HG02870 (cell line): ENCODE measurements at regions not wholly inside any gene's neighbourhood (a gene's known extent, or its start where the extent isn't known, plus 50 kb on each side); places are given as distances from the start of the nearest gene placed in this dataset.
"Not testable (repeated sequence)": the region's sequence is repeated elsewhere in the genome, so short reads cannot be mapped to it uniquely, and the experiment has no call there.

Experiments
- ATAC-seq: cut with Tn5 transposase; IDR thresholded peaks from one replicate; pipeline ENCODE4 v1.9.1; 2021; ENCODE audit warnings: mild to moderate bottlenecking, moderate library complexity; ENCODE audit not compliant: unreplicated experiment

DNA sequence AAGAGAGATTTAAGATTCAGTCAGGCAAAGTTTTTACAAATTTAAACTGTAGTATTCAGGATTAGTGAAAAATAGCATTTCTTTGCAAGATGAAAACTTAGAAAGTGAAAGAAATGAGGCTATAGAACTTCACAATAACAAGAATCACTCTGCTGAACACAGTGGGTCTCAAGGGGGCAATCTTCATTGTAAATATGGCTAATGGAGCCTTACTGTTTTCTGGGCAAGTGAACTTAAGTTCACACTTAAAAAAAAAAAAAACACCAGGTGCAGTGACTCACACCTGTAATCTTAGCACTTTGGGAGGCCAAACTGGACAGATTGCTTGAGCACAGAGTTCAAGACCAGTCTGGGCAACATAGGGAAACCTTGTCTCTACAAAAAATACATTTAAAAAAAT, 175.9 kb upstream of the SNX2 start:
- no peak for ATAC-seq

DNA sequence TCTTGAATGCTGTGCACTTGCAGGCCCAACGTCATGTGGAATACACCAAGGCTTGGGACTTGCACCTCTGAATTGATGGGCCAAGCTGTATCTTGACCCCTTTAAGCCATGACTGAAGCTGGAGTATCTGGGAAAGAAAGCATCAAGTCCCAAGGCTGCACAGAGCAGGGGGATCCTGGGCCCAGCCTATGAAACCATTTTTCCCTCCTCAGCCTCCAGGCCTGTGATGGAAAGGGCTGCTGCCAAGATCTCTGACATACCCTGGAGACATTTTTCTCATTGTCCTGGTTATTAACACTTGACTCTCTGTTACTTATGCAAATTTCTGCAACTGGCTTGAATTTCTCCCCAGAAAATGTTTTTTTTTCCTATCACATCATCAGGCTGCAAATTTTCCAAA, 174.0 kb upstream of the SNX2 start:
- no peak for ATAC-seq

DNA sequence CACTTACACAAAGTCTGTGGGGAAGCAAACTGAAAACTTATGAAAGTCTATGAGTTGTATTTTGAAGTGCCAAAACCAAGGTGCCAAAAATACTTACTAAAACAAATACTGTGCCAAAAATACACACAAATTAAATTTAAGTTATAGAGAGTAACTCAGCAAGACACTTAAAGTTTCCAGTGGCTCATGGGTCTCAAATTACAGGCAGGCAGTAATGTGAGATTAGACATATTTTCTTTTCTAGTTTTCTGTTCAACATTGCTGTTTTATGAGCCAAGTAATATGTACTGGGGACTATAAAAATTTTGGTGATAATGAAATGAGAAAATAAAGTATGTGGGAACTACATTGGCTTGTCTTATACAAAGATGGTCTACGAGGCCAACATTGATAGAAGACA, 172.2 kb upstream of the SNX2 start:
- no peak for ATAC-seq

DNA sequence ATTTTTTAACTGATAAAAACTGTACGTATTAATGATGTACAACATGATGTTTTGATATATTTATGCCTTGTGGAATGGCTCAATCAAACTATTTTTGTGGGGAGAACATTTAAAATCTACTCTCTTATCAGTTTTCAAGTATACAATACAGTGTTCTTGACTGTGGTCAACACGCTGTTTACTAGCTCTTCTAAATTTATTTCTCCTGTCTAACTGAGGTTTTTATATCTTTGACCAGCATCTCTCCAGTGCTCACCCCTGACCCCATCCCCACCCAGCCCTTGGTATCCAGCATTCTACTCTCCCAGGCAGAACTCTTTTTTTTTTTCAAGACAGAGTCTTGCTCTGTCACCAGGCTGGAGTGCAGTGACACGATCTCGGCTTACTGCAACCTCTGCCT, 169.6 kb upstream of the SNX2 start:
- ATAC-seq: no peak

DNA sequence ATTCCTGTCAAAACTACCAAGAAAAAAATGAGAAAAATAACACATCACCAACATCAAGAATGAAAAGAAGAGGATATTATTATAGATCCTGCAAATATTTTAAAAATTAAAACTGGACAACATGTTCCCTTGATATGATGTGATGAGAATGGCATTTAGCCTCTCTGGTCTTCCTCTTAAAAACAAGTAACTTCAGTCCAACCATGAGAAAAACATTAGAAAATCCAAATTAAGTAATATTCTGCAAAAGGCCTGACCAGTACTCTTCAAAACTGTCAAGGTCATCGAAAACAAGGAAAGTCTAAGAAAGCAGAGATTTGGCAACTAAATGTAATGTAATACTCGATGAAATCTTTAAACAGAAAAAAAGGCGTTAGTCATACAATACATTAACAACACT, 167.1 kb upstream of the SNX2 start:
- ATAC-seq: no peak

DNA sequence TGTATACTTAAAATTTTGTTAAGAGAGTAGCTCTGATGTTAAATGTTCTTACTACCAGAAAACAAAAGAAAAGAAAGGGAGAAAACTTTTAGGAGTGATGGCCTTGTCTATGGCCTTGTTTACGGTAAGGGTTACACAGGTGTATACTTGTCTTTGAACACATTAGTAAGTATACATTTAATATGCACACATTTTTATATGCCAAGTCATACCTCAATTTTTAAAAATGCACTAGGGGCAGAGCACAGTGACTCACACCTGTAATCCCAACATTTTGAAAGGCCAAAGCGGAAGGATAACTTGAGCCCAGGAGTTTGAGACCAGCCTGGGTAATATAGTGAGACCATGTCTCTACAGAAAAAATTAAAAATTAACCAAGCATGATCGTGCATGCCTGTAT, 166.7 kb upstream of the SNX2 start:
- ATAC-seq: no peak

DNA sequence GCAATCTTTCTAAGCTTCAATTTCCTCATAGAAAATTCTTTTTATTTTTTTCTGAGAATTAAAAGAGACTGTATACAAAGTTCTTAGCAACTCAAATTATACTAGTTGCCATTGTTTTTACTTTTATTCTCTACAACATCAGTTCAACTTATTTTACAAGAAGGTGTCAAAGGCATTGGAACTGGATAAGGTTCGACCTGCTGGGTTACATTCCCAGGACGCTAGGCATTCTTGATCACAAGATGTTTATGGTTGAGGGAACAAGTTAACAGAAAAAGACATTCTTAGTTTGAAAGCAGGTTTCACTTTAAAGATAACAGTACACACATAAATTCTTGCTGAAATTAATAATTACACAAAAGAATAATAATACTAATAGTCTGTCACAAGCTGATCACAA, 163.5 kb upstream of the SNX2 start:
- ATAC-seq: no peak

DNA sequence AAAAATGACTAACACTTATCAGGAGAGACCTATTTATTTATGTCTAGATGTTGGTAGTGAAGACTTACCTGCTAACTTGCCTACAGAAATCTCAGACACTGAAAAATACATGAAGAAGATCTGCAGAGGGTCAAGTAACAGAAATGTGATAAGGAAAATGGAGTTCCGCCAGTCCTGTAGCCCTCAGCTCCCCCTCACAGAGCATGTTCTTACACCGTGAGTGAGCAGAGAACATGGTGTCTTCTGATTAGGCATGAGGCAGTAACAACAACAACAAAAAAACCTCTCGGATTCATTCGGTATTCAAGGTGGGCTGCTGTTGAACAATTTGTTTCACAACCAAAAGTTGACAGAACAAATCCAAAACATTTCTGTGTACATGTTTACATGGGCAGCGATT, 162.0 kb upstream of the SNX2 start:
- ATAC-seq: no peak

DNA sequence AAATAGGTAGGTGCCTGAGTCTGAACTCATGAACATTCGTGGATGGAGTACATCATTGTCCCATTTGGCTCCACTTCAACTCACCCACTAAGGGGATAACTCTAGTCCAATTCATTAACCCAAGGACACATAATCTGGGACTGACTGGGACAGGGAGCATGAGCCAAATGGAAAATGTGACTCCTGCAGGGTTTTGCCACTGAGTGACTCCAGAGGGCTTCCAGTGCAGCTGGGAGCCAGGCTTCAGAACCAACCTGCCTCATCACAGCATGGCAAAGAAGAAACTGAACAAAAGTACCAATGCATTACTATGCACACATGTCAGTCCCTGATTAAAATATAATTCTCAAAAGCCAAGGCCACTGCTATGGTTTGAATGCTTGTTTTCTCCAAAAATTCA, 159.7 kb upstream of the SNX2 start:
- ATAC-seq: no peak

DNA sequence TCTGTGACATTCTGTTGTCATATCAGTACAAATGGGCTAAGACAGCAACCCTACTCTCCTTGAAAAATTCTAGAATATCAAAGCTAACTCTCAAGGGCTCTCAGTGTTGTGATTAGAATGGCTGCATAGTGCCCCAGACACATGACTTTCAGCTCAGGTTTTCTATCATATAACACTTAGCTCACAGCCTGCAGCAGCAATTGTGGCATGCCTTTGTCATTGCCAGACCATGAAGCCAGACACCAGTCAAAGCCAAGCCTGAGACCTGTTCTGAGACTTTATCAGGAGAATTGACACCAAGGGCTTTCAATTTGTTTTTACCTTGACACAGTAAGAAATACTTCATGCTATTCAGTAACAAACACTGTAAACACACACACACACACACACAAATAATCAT, 159.0 kb upstream of the SNX2 start:
- no peak for ATAC-seq

DNA sequence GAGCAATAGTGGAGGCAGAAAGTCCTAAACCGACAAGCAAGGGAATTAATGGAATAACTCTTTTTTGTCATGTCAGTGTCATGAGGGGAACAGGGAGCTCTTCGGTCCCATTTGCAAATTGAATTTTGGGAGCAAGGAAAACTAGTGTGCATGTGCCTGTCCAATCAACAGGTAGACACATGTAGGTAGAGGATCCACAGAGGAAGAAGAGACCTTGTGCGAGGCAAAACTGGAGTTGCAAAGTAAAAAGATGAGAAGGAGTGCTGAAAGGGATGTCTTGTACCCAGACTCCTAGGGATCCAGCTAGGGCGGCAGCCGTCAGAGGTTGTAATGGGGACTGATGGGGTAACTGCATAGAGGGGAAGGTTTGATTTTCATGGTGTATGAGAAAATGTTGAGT, 156.8 kb upstream of the SNX2 start:
- not testable (repeated sequence) for ATAC-seq

DNA sequence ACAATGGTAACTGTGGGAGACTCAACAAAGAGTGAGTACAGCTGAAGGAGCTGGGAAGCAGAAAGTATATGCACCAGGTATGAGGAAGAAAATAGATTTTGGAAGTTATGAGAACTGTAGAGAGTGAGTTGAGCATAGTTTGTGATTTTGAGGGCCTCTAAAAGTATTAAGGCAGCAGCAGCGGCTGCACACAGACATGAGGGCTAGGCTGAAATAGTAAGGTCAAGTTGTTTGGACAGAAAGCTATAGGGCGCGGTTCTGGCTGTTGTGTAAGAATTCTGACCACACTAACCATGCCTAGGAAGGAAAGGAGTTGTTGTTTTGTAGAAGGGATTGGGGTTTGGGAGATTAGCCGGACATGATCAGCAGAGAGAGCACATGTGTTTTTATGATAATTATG, 154.1 kb upstream of the SNX2 start:
- not testable (repeated sequence) for ATAC-seq

DNA sequence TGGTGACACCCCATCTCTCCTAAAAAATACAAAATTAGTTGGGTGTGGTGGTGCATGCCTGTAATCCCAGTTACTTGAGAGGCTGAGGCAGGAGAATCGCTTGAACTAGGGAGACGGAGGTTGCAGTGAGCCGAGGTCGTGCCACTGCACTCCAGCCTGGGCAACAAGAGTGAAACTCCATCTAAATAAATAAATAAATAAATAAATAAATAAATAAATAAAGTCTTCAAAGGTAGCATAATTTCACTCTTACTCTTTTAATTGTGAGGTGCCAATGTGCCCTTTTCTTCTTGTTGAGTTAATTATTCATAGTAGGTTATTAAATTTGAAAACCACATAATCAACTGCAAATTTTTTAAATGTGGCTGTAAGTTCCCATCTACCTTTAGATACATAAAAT, 146.2 kb upstream of the SNX2 start:
- not testable (repeated sequence) for ATAC-seq

DNA sequence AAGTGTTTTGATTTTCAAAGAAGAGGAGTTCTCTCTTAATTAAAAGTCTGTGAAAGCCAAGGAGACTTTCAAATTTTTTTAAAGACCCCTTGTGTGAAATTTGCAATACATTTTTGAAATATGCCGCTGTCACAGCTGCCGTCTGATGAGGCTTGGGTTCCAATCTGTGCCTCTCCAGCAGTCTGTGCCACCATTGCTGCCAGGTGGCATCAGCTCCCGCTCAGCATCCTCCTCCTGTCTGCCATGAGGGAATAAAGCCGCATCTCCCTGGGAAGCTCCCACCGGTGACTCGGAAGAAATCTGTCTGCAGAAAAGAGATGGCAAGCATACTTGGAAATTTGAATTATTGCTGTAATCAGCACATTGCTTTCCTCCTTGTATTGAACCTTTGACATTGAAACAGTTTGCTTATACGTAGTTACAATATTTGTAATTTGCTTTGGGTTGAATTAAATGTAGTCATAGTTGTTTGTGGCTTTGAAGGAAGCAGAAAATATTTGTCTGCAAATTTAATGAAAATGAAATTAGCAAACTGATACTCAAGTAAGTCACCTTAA, 145.7 kb upstream of the SNX2 start:
- ATAC-seq: no peak

DNA sequence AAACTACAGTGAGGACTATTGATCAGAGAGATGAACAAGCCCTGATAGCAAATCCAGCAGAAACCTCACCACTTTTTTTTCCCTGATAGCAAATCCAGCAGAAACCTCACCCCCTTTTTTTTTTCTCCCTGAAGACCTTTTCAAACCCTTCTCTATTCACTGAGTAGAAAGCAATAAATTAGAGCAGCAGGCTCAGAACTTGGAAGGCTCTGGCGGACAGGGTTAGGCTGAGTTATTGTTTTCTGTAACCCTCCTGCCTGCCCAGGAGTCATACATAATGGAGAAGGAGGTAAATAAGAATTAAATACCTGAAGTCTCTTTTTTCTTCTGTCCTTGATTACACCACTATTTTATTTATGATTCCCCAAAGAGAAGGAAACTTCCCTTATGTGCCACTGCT, 136.3 kb upstream of the SNX2 start:
- no peak for ATAC-seq

DNA sequence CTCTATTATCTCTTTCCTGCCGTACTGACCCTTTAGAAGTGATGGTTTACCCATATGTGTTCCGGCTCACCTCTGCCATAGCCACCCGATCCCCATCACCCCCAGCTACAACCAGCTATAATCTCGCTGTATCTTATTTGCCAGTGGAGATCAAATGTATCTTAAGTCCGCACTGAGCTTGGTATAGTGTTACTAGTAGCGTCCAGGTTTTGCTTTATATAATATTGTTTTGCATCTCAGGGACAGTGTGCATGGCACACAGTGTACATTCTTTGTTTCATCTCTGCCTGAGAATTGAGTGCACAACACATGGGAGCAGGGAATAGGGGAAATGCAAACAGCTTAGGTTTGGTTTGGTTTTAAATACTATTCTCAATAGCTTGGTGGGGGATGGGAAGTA, 135.8 kb upstream of the SNX2 start:
- ATAC-seq: no peak

DNA sequence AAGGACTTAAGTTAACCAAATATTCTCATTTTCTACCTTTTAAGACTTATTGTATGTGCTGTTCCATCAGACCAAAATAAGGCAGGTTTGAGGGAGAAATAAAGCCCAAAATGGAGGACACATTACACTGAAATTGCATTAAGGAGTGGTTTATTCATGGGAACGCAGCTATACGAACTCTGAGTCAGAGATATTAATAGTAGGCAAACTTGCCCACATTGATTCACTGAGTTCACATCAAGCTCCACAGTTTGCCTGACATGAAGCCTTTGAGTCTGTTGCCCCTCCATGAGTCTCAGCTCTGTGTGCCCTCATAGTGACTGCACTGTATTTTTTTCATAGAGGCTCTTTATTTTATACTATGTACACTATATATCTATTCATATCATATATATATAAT, 135.0 kb upstream of the SNX2 start:
- no peak for ATAC-seq

DNA sequence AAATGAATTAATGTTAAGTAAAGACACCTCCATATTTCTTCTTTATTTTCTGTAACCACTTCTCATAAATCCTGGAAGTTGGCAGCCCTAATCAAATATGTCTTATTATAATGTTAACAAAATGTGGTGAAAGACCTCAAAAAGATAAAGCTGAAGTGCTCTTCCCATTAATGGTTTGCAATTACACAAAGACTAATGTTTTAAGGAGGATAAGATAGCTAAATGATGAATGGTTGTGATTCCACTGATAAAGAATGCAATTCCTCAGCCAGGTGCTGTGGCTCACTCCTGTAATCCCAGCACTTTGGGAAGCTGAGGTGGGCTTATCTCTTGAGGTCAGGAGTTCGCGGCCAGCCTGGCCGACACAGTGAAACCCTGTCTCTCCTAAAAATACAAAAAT, 125.8 kb upstream of the SNX2 start:
- no peak for ATAC-seq

DNA sequence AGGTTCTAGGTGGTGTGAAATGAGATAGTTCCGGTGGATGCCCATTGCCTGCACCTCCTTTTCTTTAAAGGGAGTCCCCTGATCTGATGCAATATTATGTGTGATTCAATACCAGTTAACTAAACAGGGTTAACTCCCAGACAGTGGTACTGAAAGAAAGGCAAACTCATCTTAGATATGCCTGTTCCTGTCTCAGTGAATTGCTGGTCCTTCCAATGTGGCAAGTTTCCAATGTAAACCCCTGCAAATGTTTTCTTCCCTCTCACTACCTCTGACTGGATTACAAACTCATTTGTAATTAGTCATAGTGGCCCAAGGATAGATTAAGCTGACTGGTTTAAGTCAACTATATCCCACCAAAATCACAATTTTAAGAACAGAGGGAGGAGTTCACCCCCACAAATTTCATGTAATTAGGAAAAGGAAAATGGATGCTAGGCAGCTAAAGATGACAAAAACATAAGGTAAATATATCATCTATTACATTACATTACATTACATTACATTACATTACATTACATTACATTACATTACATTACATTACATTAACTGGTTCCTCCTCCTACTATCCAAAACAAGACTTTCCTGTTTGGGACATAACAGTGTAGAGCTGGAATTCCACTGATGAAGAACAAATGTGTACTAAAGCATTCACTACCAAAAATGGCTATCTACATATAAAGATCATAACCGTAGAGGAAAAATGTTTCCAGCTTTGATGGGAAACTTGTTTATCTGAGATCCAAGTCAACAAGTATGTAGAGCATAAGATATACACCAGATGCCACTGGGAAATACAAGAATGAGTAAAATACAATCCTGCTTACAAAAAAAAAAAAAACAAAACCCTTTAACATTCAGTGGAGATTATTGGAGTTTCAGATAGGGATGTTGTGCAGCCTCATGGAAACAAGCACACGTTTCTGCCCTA, 121.5 kb upstream of the SNX2 start:
- ATAC-seq: no peak

DNA sequence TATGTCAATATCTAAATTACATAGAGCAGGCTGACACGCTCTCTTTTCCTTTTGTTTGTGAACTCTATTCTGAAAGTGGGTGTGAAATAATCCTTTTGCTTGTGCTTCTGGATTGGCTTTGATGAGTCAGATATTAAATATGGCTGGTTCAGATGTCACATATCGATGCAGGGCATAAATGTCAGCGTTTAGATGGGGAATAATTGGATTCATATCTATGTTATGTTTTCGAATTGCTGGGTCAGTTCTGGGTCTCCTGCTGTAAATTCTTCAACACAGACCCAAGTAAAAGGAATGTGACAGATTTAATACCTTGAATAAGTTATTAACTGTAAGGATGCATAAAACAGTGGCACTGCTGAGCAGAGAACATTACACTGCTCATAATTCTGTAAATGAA, 118.7 kb upstream of the SNX2 start:
- ATAC-seq: no peak

DNA sequence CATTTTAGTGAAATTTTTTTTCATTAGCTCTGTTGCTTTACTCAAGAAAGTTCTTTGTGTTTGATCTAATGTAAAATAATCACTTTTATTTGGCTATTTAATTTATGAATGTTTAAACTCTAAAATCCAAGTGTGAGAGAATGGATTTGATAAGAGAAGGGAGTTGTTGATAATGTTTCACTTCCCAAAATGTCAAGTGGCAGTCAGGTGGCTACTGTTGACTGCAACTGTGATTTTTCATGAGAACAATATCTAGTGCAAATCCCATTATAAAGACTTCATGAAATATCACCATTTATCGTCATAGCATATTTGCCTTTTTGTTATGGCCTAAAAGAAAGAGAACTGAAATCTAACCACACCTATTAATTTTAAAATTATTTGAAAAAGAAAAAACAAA, 118.3 kb upstream of the SNX2 start:
- no peak for ATAC-seq

DNA sequence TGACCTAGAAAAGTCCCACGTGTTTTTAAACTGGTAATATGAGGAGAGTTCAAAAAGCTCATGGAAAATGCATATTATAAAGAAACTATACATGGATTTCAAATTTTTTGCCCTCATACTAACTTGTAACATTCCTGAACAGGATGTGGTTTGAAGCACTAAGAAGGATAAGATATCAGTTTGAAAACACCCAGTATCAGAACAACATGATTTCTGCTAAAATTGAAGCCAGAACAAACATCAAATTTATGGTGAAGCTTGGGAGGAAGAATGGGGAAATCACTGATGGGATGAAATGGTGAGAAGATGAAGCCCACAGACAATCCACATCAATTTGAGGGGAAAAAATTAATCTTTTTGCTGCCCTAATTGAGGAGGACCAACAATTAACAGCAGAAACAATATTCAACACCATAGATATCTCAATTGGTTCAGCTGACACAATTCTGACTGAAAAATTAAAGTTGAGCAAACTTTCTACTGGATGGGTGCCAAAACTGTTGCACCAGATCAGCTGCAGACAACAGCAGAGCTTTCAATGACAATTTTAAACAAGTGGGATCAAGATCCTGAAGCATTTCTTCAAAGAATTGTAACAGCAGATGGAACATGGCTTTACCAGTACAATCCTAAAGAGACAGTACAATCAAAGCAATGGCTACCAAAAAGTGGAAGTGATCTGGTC, 113.2 kb upstream of the SNX2 start:
- no peak for ATAC-seq
